Fibroblast of lung (primary cell): ENCODE measurements at regions not wholly inside any gene's neighbourhood (a gene's known extent, or its start where the extent isn't known, plus 50 kb on each side); places are given as distances from the start of the nearest gene placed in this dataset.

ENCODE experiments used
- DNase-seq, 2 donors: peaks; one replicate each; pipeline versions ENCODE4 v3.0.0 to v3.0.0-alpha.2; 2010; ENCODE audit warnings: low read depth in 2 of 2
- H2AFZ ChIP-seq: 2 replicates; pipeline ENCODE4 v1.5.1; 2012; ENCODE audit warnings: low read length, control low read depth, inconsistent platforms
- H3K27ac ChIP-seq: 2 replicates; pipeline ENCODE4 v1.5.1; 2011; ENCODE audit warnings: low read length, control low read depth; ENCODE audit not compliant: insufficient read depth
- H3K27me3 ChIP-seq: 2 replicates; pipeline ENCODE4 v1.5.1; 2011; ENCODE audit warnings: mild to moderate bottlenecking, low read length; ENCODE audit not compliant: control insufficient read depth, insufficient read depth
- H3K36me3 ChIP-seq: 2 replicates; pipeline ENCODE4 v1.5.1; 2011; ENCODE audit warnings: low read length; ENCODE audit not compliant: control insufficient read depth, insufficient read depth
- H3K4me1 ChIP-seq: 2 replicates; pipeline ENCODE4 v1.5.1; 2011; ENCODE audit warnings: low read length; ENCODE audit not compliant: control insufficient read depth, insufficient read depth; ENCODE audit errors: extremely low read depth
- H3K4me2 ChIP-seq: 2 replicates; pipeline ENCODE4 v1.5.1; 2011; ENCODE audit warnings: low read length, control low read depth; ENCODE audit not compliant: insufficient read depth; ENCODE audit errors: extremely low read depth
- H3K4me3 ChIP-seq, 4 experiments: fragments of 200-600 bp in 1 of 4; sonication (generic) in 1 of 4; replicated peaks in 1 of 4; 2 replicates each; pipeline ENCODE4 v1.5.1; 2011 to 2016; ENCODE audit warnings: low read length in 4 of 4, low read depth in 3 of 4, mild to moderate bottlenecking in 3 of 4, control low read depth in 2 of 4, inconsistent platforms in 1 of 4, mixed read lengths in 1 of 4; ENCODE audit not compliant: insufficient read depth in 1 of 4; ENCODE audit errors: control extremely low read depth in 1 of 4
- H3K79me2 ChIP-seq: 2 replicates; pipeline ENCODE4 v1.5.1; 2012; ENCODE audit warnings: mild to moderate bottlenecking, low read length, inconsistent platforms; ENCODE audit not compliant: control insufficient read depth, insufficient read depth
- H3K9ac ChIP-seq: 2 replicates; pipeline ENCODE4 v1.5.1; 2011; ENCODE audit warnings: mild to moderate bottlenecking, low read length, control low read depth; ENCODE audit not compliant: insufficient read depth
- H3K9me3 ChIP-seq: 2 replicates; pipeline ENCODE4 v1.5.1; 2012; ENCODE audit warnings: low read depth, low read length; ENCODE audit not compliant: control insufficient read depth, insufficient read depth
- H4K20me1 ChIP-seq: 2 replicates; pipeline ENCODE4 v1.5.1; 2011; ENCODE audit warnings: low read length; ENCODE audit not compliant: control insufficient read depth, insufficient read depth; ENCODE audit errors: extremely low read depth
- CTCF ChIP-seq, 2 donors: IDR thresholded peaks in 1 of 2; conservative IDR thresholded peaks in 1 of 2; 1 replicate in 1 of 2; 2 replicates in 1 of 2; pipeline ENCODE4 v1.5.1; 2011 to 2012; ENCODE audit warnings: low read length in 2 of 2, control low read depth in 1 of 2, inconsistent platforms in 1 of 2, low read depth in 1 of 2, mild to moderate bottlenecking in 1 of 2
- EZH2 ChIP-seq: IDR thresholded peaks from 2 replicates; pipeline ENCODE4 v1.5.1; 2012; ENCODE audit warnings: low read length, control low read depth, mild to moderate bottlenecking; ENCODE audit errors: missing control alignments

GRCh38 chr1:17950728-17951127 lies 156.9 kb upstream of the IGSF21 start:
- H3K9me3 ChIP-seq, result no peaks in the 10 kb centered on the region
- TF ChIP-seq EZH2 (no peak), CTCF (conservative IDR thresholded peaks at IDR 0.05 in 1 of 2, IDR thresholded peaks at IDR 0.05 in 1 of 2; ENCODE audit: low read depth in 1 of 2, low read length in 2 of 2) (no peak)
- H3K27me3 ChIP-seq, result no peaks in the 10 kb centered on the region
- H3K79me2 ChIP-seq, result no peaks in the 10 kb centered on the region
- no peak overlapping the region for H2AFZ ChIP-seq
- H3K4me1 ChIP-seq, result no peaks in the 10 kb centered on the region
- H3K4me2 ChIP-seq, result no peak overlapping the region
- H4K20me1 ChIP-seq, result no peaks in the 10 kb centered on the region
- no peaks in the 10 kb centered on the region for H3K36me3 ChIP-seq
- H3K27ac ChIP-seq, result no peak overlapping the region
- no peak overlapping the region for H3K9ac ChIP-seq
- no peak overlapping the region for H3K4me3 ChIP-seq
- DNase-seq, result no peak

- Histone ChIP-seq H3K4me2 (no peak overlapping the region), H3K36me3 (no peaks in the 10 kb centered on the region)
- no peak for DNase-seq
Measured at GRCh38 chr1:17952506-17952905, 155.1 kb upstream of the IGSF21 start.

GRCh38 chr1:17953921-17954320 lies 153.7 kb upstream of the IGSF21 start:
- H3K9ac ChIP-seq, result no peak overlapping the region
- H3K79me2 ChIP-seq, result no peaks in the 10 kb centered on the region
- H3K4me2 ChIP-seq, result no peak overlapping the region
- H2AFZ ChIP-seq, result no peak overlapping the region
- no peaks in the 10 kb centered on the region for H4K20me1 ChIP-seq
- no peaks in the 10 kb centered on the region for H3K9me3 ChIP-seq
- H3K27me3 ChIP-seq, result no peaks in the 10 kb centered on the region
- H3K36me3 ChIP-seq, result no peaks in the 10 kb centered on the region
- H3K27ac ChIP-seq, result no peak overlapping the region
- no peak for DNase-seq
- no peaks in the 10 kb centered on the region for H3K4me1 ChIP-seq
- TF ChIP-seq CTCF (conservative IDR thresholded peaks at IDR 0.05 in 1 of 2, IDR thresholded peaks at IDR 0.05 in 1 of 2; ENCODE audit: low read depth in 1 of 2, low read length in 2 of 2) (no peak), EZH2 (no peak)
- H3K4me3 ChIP-seq, result no peak overlapping the region

More at GRCh38 chr1:17952506-17952905, 155.1 kb upstream of the IGSF21 start:
- H3K4me1 ChIP-seq, result no peaks in the 10 kb centered on the region
- no peak for TF ChIP-seq CTCF (conservative IDR thresholded peaks at IDR 0.05 in 1 of 2, IDR thresholded peaks at IDR 0.05 in 1 of 2; ENCODE audit: low read depth in 1 of 2, low read length in 2 of 2)
- no peak for TF ChIP-seq EZH2
- H3K79me2 ChIP-seq, result no peaks in the 10 kb centered on the region
- H3K9ac ChIP-seq, result no peak overlapping the region
- H3K27me3 ChIP-seq, result no peaks in the 10 kb centered on the region
- no peaks in the 10 kb centered on the region for H3K9me3 ChIP-seq
- H3K27ac ChIP-seq, result no peak overlapping the region
- no peak overlapping the region for H3K4me3 ChIP-seq
- H4K20me1 ChIP-seq, result no peaks in the 10 kb centered on the region
- H2AFZ ChIP-seq, result no peak overlapping the region
